Neuronal stem cell (in vitro differentiated cells): ENCODE measurements at regions not wholly inside any gene's neighbourhood (a gene's known extent, or its start where the extent isn't known, plus 50 kb on each side); places are given as distances from the start of the nearest gene placed in this dataset.

Source experiments
- DNase-seq: peaks from one replicate; pipeline ENCODE4 v3.0.0-alpha.2; 2013; ENCODE audit warnings: low spot score
- H2AFZ ChIP-seq: one replicate; pipeline ENCODE4 v1.6.1; 2013; ENCODE audit warnings: mild to moderate bottlenecking, low read length, inconsistent platforms
- H2AK5ac ChIP-seq: 2 replicates; pipeline ENCODE4 v1.6.1; 2013; ENCODE audit warnings: low read depth, mild to moderate bottlenecking, inconsistent platforms, low read length, moderate library complexity, mixed read lengths
- H2BK120ac ChIP-seq: 2 replicates; pipeline ENCODE4 v1.6.1; 2013; ENCODE audit warnings: low read depth, mild to moderate bottlenecking, inconsistent platforms, low read length, moderate library complexity, mixed read lengths
- H2BK12ac ChIP-seq: one replicate; pipeline ENCODE4 v1.6.1; 2013; ENCODE audit warnings: low read length, inconsistent platforms
- H2BK15ac ChIP-seq: 2 replicates; pipeline ENCODE4 v1.6.1; 2013; ENCODE audit warnings: mild to moderate bottlenecking, low read length, inconsistent platforms, mixed read lengths
- H2BK5ac ChIP-seq: one replicate; pipeline ENCODE4 v1.6.1; 2013; ENCODE audit warnings: inconsistent platforms, mild to moderate bottlenecking, low read length, moderate library complexity
- H3K14ac ChIP-seq: one replicate; pipeline ENCODE4 v1.6.1; 2013; ENCODE audit warnings: low read length, inconsistent platforms
- H3K18ac ChIP-seq: 2 replicates; pipeline ENCODE4 v1.6.1; 2013; ENCODE audit warnings: low read length, inconsistent platforms
- H3K23ac ChIP-seq: 2 replicates; pipeline ENCODE4 v1.6.1; 2013; ENCODE audit warnings: low read depth, mild to moderate bottlenecking, mixed read lengths, low read length, inconsistent platforms; ENCODE audit not compliant: poor library complexity
- H3K27ac ChIP-seq: replicated peaks from 3 replicates; pipeline ENCODE4 v1.5.1; 2013; ENCODE audit warnings: low read length, inconsistent platforms
- H3K27me3 ChIP-seq, 3 experiments: 2 replicates each; pipeline ENCODE4 v1.6.1; 2013; ENCODE audit warnings: low read length in 3 of 3, mild to moderate bottlenecking in 2 of 3, inconsistent platforms in 1 of 3, low read depth in 1 of 3, mixed read lengths in 1 of 3, moderate library complexity in 1 of 3; ENCODE audit not compliant: control insufficient read depth in 3 of 3, insufficient read depth in 3 of 3
- H3K36me3 ChIP-seq, 2 donors: replicated peaks in 1 of 2; 2 replicates each; pipeline ENCODE4 v1.6.1; 2013; ENCODE audit warnings: low read length in 2 of 2; ENCODE audit not compliant: control insufficient read depth in 2 of 2, insufficient read depth in 2 of 2
- H3K4ac ChIP-seq: 2 replicates; pipeline ENCODE4 v1.6.1; 2013; ENCODE audit warnings: inconsistent platforms, mild to moderate bottlenecking, low read length, moderate library complexity
- H3K4me1 ChIP-seq, 2 donors: 1 replicate in 1 of 2; 2 replicates in 1 of 2; pipeline ENCODE4 v1.6.1; 2013; ENCODE audit warnings: low read length in 2 of 2, low read depth in 1 of 2; ENCODE audit not compliant: control insufficient read depth in 2 of 2, insufficient read depth in 1 of 2
- H3K4me2 ChIP-seq: one replicate; pipeline ENCODE4 v1.6.1; 2013; ENCODE audit warnings: mild to moderate bottlenecking, low read length, inconsistent platforms; ENCODE audit not compliant: insufficient read depth, poor library complexity, severe bottlenecking
- H3K4me3 ChIP-seq, 2 donors: 2 replicates each; pipeline ENCODE4 v1.5.1; 2013; ENCODE audit warnings: low read length in 2 of 2, mild to moderate bottlenecking in 2 of 2, inconsistent platforms in 1 of 2, moderate library complexity in 1 of 2
- H3K79me1 ChIP-seq: one replicate; pipeline ENCODE4 v1.6.1; 2013; ENCODE audit warnings: low read depth, mild to moderate bottlenecking, inconsistent platforms, low read length, moderate library complexity
- H3K9ac ChIP-seq: one replicate; pipeline ENCODE4 v1.6.1; 2013; ENCODE audit warnings: mild to moderate bottlenecking, low read depth, low read length, inconsistent platforms; ENCODE audit not compliant: poor library complexity
- H3K9me3 ChIP-seq, 2 donors: replicated peaks in 1 of 2; 2 replicates each; pipeline versions ENCODE3 to v1.6.1; 2013; ENCODE audit warnings: low read length in 2 of 2, mild to moderate bottlenecking in 2 of 2, inconsistent platforms in 1 of 2, low read depth in 1 of 2, mixed read lengths in 1 of 2, moderate library complexity in 1 of 2; ENCODE audit not compliant: control insufficient read depth in 2 of 2, insufficient read depth in 1 of 2
- H4K8ac ChIP-seq: one replicate; pipeline ENCODE4 v1.6.1; 2013; ENCODE audit warnings: low read depth, mild to moderate bottlenecking, inconsistent platforms, low read length, moderate library complexity
- H4K91ac ChIP-seq: one replicate; pipeline ENCODE4 v1.6.1; 2013; ENCODE audit warnings: low read length, low read depth, mild to moderate bottlenecking, inconsistent platforms; ENCODE audit not compliant: poor library complexity
- WGBS, 2 donors: extraction: QIAGEN DNeasy Blood & Tissue Kit; methylation state at CpG; one replicate each; pipeline ENCODE4 v1.1.7; 2013; ENCODE audit warnings: missing lambda C conversion rate in 2 of 2, mixed read lengths in 1 of 2; ENCODE audit not compliant: insufficient read length in 2 of 2, insufficient replicate concordance in 1 of 2; ENCODE audit errors: extremely low coverage in 2 of 2; 5-methylcytosine and 5-hydroxymethylcytosine counted together

GRCh38 chr7:68444956-68445355, 1153.3 kb upstream of the AUTS2 start:
- H2BK12ac ChIP-seq = no peak overlapping the region
- no peak overlapping the region for H2AK5ac ChIP-seq
- no peak overlapping the region for H2BK15ac ChIP-seq
- no CpG with 5 or more reads among the region's 3 CpGs for WGBS, 2 donors
- no peak overlapping the region for H2BK5ac ChIP-seq
- H3K9ac ChIP-seq = no peak overlapping the region
- no peak overlapping the region for H2AFZ ChIP-seq
- peaks cover 0 to 2% of the 10 kb centered on the region in 2 donors for H3K9me3 ChIP-seq
- H2BK120ac ChIP-seq = no peak overlapping the region
- H4K8ac ChIP-seq = no peak overlapping the region
- no peak for DNase-seq
- H3K4ac ChIP-seq = no peak overlapping the region
- no peak overlapping the region for H3K27ac ChIP-seq
- no peaks in the 10 kb centered on the region for H3K36me3 ChIP-seq
- H3K4me3 ChIP-seq = no peak overlapping the region
- H3K14ac ChIP-seq = no peak overlapping the region
- H3K4me2 ChIP-seq = no peak overlapping the region
- H3K4me1 ChIP-seq = peaks cover 0 to 1% of the 10 kb centered on the region in 2 donors
- no peak overlapping the region for H3K18ac ChIP-seq
- H3K27me3 ChIP-seq = no peaks in the 10 kb centered on the region
- H3K79me1 ChIP-seq = no peaks in the 10 kb centered on the region
- no peak overlapping the region for H4K91ac ChIP-seq
- H3K23ac ChIP-seq = no peak overlapping the region

- Histone ChIP-seq H4K91ac (no peak overlapping the region), H3K23ac (no peak overlapping the region), H2BK120ac (no peak overlapping the region), H3K4me1 (no peaks in the 10 kb centered on the region), H2BK15ac (no peak overlapping the region), H2BK12ac (no peak overlapping the region), H2AFZ (no peak overlapping the region), H2AK5ac (no peak overlapping the region), H3K79me1 (no peaks in the 10 kb centered on the region), H3K4ac (no peak overlapping the region), H4K8ac (no peak overlapping the region), H3K4me2 (no peak overlapping the region), H3K14ac (no peak overlapping the region), H3K27me3 (no peaks in the 10 kb centered on the region), H2BK5ac (no peak overlapping the region), H3K27ac (no peak overlapping the region), H3K9me3 (no peaks in the 10 kb centered on the region), H3K36me3 (no peaks in the 10 kb centered on the region), H3K18ac (no peak overlapping the region), H3K9ac (no peak overlapping the region), H3K4me3 (no peak overlapping the region)
- WGBS, 2 donors = no CpG with 5 or more reads among the region's 10 CpGs
- DNase-seq = no peak
These were observed 1152.1 kb upstream of the AUTS2 start for GRCh38 chr7:68446183-68446582.

GRCh38 chr7:68449099-68449498, 1149.2 kb upstream of the AUTS2 start:
- Histone ChIP-seq H2BK15ac (no peak overlapping the region), H3K18ac (no peak overlapping the region), H3K4me3 (no peak overlapping the region), H2AK5ac (no peak overlapping the region), H3K79me1 (no peaks in the 10 kb centered on the region), H2BK12ac (no peak overlapping the region), H2BK5ac (no peak overlapping the region), H3K36me3 (no peaks in the 10 kb centered on the region), H3K9me3 (no peaks in the 10 kb centered on the region), H3K4ac (no peak overlapping the region), H3K4me2 (no peak overlapping the region), H3K23ac (no peak overlapping the region), H2AFZ (no peak overlapping the region), H3K9ac (no peak overlapping the region), H3K27ac (no peak overlapping the region), H2BK120ac (no peak overlapping the region), H4K91ac (no peak overlapping the region), H4K8ac (no peak overlapping the region), H3K4me1 (no peaks in the 10 kb centered on the region), H3K14ac (no peak overlapping the region), H3K27me3 (no peaks in the 10 kb centered on the region)
- no peak for DNase-seq
- no CpG with 5 or more reads among the region's 2 CpGs for WGBS, 2 donors

GRCh38 chr7:68449816-68450215, 1148.5 kb upstream of the AUTS2 start:
- H4K91ac ChIP-seq = no peak overlapping the region
- no peak overlapping the region for H2AFZ ChIP-seq
- H3K9ac ChIP-seq = no peak overlapping the region
- no peak overlapping the region for H2BK120ac ChIP-seq
- WGBS, 2 donors = no CpG with 5 or more reads among the region's 5 CpGs
- H3K27me3 ChIP-seq = no peaks in the 10 kb centered on the region
- no peak overlapping the region for H3K18ac ChIP-seq
- H3K79me1 ChIP-seq = no peaks in the 10 kb centered on the region
- no peaks in the 10 kb centered on the region for H3K36me3 ChIP-seq
- no peak overlapping the region for H3K14ac ChIP-seq
- DNase-seq = no peak
- H3K23ac ChIP-seq = no peak overlapping the region
- H3K4me1 ChIP-seq = no peaks in the 10 kb centered on the region
- H3K27ac ChIP-seq = no peak overlapping the region
- no peak overlapping the region for H3K4ac ChIP-seq
- H2AK5ac ChIP-seq = no peak overlapping the region
- no peak overlapping the region for H4K8ac ChIP-seq
- H3K4me2 ChIP-seq = no peak overlapping the region
- no peaks in the 10 kb centered on the region for H3K9me3 ChIP-seq
- H2BK15ac ChIP-seq = no peak overlapping the region
- no peak overlapping the region for H3K4me3 ChIP-seq
- no peak overlapping the region for H2BK5ac ChIP-seq
- H2BK12ac ChIP-seq = no peak overlapping the region
